Keratinocyte (primary cell): ENCODE measurements at regions not wholly inside any gene's neighbourhood (a gene's known extent, or its start where the extent isn't known, plus 50 kb on each side); places are given as distances from the start of the nearest gene placed in this dataset.

Experiments
- DNase-seq: peaks from one replicate; pipeline ENCODE4 v3.0.0-alpha.2; 2011; ENCODE audit warnings: low read depth, missing footprints, low spot score
- FAIRE-seq: peaks from 2 replicates; lab custom pipeline; 2011; peaks lifted over from hg19 to GRCh38; lab: Jason Lieb, UNC
- H2AFZ ChIP-seq: 2 replicates; pipeline ENCODE4 v1.6.0; 2012; ENCODE audit warnings: low read length, control low read depth, inconsistent platforms; ENCODE audit not compliant: control insufficient read depth
- H3K27ac ChIP-seq: 2 replicates; pipeline ENCODE4 v1.5.1; 2011; ENCODE audit warnings: low read length; ENCODE audit not compliant: control insufficient read depth, insufficient read depth
- H3K27me3 ChIP-seq: 3 replicates; pipeline ENCODE4 v1.6.0; 2011; ENCODE audit warnings: low read length; ENCODE audit not compliant: control insufficient read depth, insufficient read depth; ENCODE audit errors: extremely low read depth
- H3K36me3 ChIP-seq, 2 experiments: 2 replicates in 1 of 2; 3 replicates in 1 of 2; pipeline ENCODE4 v1.5.1; 2011; ENCODE audit warnings: low read length in 2 of 2, mild to moderate bottlenecking in 1 of 2; ENCODE audit not compliant: control insufficient read depth in 2 of 2, insufficient read depth in 2 of 2; ENCODE audit errors: extremely low read depth in 1 of 2
- H3K4me1 ChIP-seq: 3 replicates; pipeline ENCODE4 v1.5.1; 2011; ENCODE audit warnings: low read length; ENCODE audit not compliant: control insufficient read depth, insufficient read depth; ENCODE audit errors: extremely low read depth
- H3K4me2 ChIP-seq: 3 replicates; pipeline ENCODE4 v1.6.0; 2011; ENCODE audit warnings: low read depth, low read length; ENCODE audit not compliant: control insufficient read depth, insufficient read depth; ENCODE audit errors: extremely low read depth
- H3K4me3 ChIP-seq, 3 experiments: fragments of 200-600 bp in 1 of 3; sonication (generic) in 1 of 3; 2 replicates in 2 of 3; 3 replicates in 1 of 3; pipeline ENCODE4 v1.5.1; 2011 to 2016; ENCODE audit warnings: low read length in 3 of 3, mild to moderate bottlenecking in 3 of 3, control low read depth in 2 of 3, inconsistent platforms in 1 of 3, low read depth in 1 of 3, mixed read lengths in 1 of 3, mixed run types in 1 of 3, moderate library complexity in 1 of 3; ENCODE audit not compliant: control insufficient read depth in 2 of 3, insufficient read depth in 2 of 3; ENCODE audit errors: extremely low read depth in 1 of 3
- H3K79me2 ChIP-seq: 2 replicates; pipeline ENCODE4 v1.6.0; 2012; ENCODE audit warnings: low read length; ENCODE audit not compliant: control insufficient read depth, insufficient read depth
- H3K9ac ChIP-seq: 3 replicates; pipeline ENCODE4 v1.6.0; 2011; ENCODE audit warnings: low read length; ENCODE audit not compliant: control insufficient read depth, insufficient read depth; ENCODE audit errors: extremely low read depth
- H3K9me1 ChIP-seq: 3 replicates; pipeline ENCODE4 v1.6.0; 2011; ENCODE audit warnings: low read length; ENCODE audit not compliant: control insufficient read depth, insufficient read depth; ENCODE audit errors: extremely low read depth
- H3K9me3 ChIP-seq: 2 replicates; pipeline ENCODE4 v1.5.1; 2012; ENCODE audit warnings: low read depth, low read length; ENCODE audit not compliant: control insufficient read depth
- H4K20me1 ChIP-seq: 3 replicates; pipeline ENCODE4 v1.6.0; 2011; ENCODE audit warnings: low read length; ENCODE audit not compliant: control insufficient read depth, insufficient read depth; ENCODE audit errors: extremely low read depth
- EZH2 ChIP-seq: IDR thresholded peaks from one replicate; pipeline ENCODE4 v1.6.1; 2012; ENCODE audit warnings: inconsistent platforms, mild to moderate bottlenecking, low read length, moderate library complexity
- dilution Hi-C: fragments of 300-500 bp; cut with MboI; formaldehyde crosslinking; loops from one replicate; pipeline ENCODE4 v1.7.0; 2020; ENCODE audit warnings: low sequenced_read_pairs; ENCODE audit not compliant: extremely low pct_ligation_motif_present
- TF ChIP-seq, protein P1 (sequence below), 3 experiments: IDR thresholded peaks in 1 of 3; conservative IDR thresholded peaks in 1 of 3; optimal IDR thresholded peaks in 1 of 3; 2 replicates in 2 of 3; 3 replicates in 1 of 3; pipeline versions ENCODE3 to v1.5.1; 2011; ENCODE audit warnings: low read length in 3 of 3, mild to moderate bottlenecking in 3 of 3, moderate library complexity in 2 of 3, control low read depth in 1 of 3, inconsistent platforms in 1 of 3; ENCODE audit not compliant: insufficient read depth in 2 of 3; ENCODE audit errors: extremely low read depth in 1 of 3

- DNase-seq (no peak), FAIRE-seq (no peak)
- Histone ChIP-seq H4K20me1 (no peaks in the 10 kb centered on the region), H3K27ac (no peak overlapping the region), H3K4me3 (no peak overlapping the region), H3K9ac (no peak overlapping the region), H2AFZ (no peak overlapping the region), H3K9me1 (no peaks in the 10 kb centered on the region), H3K9me3 (no peaks in the 10 kb centered on the region), H3K4me1 (peaks cover 5% of the 10 kb centered on the region), H3K79me2 (no peaks in the 10 kb centered on the region), H3K27me3 (no peaks in the 10 kb centered on the region), H3K4me2 (no peak overlapping the region), H3K36me3 (no peaks in the 10 kb centered on the region)
- TF ChIP-seq, protein P1, sequence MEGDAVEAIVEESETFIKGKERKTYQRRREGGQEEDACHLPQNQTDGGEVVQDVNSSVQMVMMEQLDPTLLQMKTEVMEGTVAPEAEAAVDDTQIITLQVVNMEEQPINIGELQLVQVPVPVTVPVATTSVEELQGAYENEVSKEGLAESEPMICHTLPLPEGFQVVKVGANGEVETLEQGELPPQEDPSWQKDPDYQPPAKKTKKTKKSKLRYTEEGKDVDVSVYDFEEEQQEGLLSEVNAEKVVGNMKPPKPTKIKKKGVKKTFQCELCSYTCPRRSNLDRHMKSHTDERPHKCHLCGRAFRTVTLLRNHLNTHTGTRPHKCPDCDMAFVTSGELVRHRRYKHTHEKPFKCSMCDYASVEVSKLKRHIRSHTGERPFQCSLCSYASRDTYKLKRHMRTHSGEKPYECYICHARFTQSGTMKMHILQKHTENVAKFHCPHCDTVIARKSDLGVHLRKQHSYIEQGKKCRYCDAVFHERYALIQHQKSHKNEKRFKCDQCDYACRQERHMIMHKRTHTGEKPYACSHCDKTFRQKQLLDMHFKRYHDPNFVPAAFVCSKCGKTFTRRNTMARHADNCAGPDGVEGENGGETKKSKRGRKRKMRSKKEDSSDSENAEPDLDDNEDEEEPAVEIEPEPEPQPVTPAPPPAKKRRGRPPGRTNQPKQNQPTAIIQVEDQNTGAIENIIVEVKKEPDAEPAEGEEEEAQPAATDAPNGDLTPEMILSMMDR (optimal IDR thresholded peaks at IDR 0.05 in 1 of 3, IDR thresholded peaks at IDR 0.05 in 1 of 3, conservative IDR thresholded peaks at IDR 0.05 in 1 of 3; ENCODE audit: extremely low read depth in 1 of 3, insufficient read depth in 2 of 3, low read length in 3 of 3): no peak
- TF ChIP-seq EZH2: no peak
- dilution Hi-C loops: no loop called here
Observed at GRCh38 chr3:152206243-152206760, 62.4 kb upstream of the MBNL1 start.

GRCh38 chr3:152208439-152208838 is 60.3 kb upstream of the MBNL1 start:
- DNase-seq: no peak
- Histone ChIP-seq H2AFZ (no peak overlapping the region), H3K9ac (no peak overlapping the region), H3K4me2 (no peak overlapping the region), H3K4me3 (no peak overlapping the region), H4K20me1 (no peaks in the 10 kb centered on the region), H3K79me2 (no peaks in the 10 kb centered on the region), H3K9me3 (no peaks in the 10 kb centered on the region), H3K9me1 (no peaks in the 10 kb centered on the region), H3K27me3 (no peaks in the 10 kb centered on the region), H3K36me3 (no peaks in the 10 kb centered on the region), H3K27ac (no peak overlapping the region), H3K4me1 (no peaks in the 10 kb centered on the region)
- TF ChIP-seq, protein P1 (optimal IDR thresholded peaks at IDR 0.05 in 1 of 3, IDR thresholded peaks at IDR 0.05 in 1 of 3, conservative IDR thresholded peaks at IDR 0.05 in 1 of 3; ENCODE audit: extremely low read depth in 1 of 3, insufficient read depth in 2 of 3, low read length in 3 of 3): no peak
- TF ChIP-seq EZH2: no peak
- dilution Hi-C loops: no loop called here
- no peak for FAIRE-seq
